ENCODE measurements at regions not wholly inside any gene's neighbourhood (a gene's known extent, or its start where the extent isn't known, plus 50 kb on each side); places are given as distances from the start of the nearest gene placed in this dataset.

DNA sequence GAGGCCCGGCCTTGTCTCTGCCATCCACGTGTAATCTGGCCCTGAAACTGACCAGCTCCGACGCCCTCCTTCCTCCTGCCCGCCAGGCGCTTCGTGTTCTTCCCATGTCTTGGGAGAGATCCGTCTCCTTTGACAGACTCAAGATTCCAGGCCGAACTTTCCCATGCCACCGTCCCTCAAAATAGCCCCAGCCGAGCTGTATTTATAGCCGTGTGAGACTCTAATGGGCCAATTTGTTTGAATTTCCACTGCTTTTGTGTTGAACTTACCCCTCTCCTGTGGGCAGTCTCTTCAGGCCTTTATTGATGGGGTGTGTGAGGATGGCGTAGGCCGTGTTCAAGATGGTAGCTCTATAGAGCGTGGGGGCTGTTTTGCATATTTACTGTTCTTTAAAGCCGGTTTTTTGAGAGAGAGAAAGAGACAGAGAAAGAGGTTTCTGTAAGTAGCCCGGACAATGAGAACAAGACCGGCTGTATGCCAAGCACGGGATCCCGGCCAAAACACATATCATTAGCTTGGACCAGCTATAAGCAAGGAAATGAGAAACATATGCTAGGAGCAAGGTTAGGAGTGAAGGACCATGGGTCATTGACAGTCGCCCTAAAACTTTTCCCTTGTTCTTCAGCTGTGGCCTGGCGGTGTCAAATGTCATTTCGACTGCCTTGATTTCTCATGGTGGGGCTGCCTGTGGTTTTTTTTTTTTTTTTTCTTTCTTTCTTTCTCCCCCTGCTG, 124.5 kb upstream of the ZFHX3 start:
- TF ChIP-seq, protein P1, sequence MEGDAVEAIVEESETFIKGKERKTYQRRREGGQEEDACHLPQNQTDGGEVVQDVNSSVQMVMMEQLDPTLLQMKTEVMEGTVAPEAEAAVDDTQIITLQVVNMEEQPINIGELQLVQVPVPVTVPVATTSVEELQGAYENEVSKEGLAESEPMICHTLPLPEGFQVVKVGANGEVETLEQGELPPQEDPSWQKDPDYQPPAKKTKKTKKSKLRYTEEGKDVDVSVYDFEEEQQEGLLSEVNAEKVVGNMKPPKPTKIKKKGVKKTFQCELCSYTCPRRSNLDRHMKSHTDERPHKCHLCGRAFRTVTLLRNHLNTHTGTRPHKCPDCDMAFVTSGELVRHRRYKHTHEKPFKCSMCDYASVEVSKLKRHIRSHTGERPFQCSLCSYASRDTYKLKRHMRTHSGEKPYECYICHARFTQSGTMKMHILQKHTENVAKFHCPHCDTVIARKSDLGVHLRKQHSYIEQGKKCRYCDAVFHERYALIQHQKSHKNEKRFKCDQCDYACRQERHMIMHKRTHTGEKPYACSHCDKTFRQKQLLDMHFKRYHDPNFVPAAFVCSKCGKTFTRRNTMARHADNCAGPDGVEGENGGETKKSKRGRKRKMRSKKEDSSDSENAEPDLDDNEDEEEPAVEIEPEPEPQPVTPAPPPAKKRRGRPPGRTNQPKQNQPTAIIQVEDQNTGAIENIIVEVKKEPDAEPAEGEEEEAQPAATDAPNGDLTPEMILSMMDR (IDR thresholded peaks at IDR 0.05; ENCODE audit: poor library complexity): no peak
- no peak for TF ChIP-seq EZH2 (IDR thresholded peaks at IDR 0.05; ENCODE audit: borderline replicate concordance)
